HG02840 (cell line): ENCODE measurements at regions not wholly inside any gene's neighbourhood (a gene's known extent, or its start where the extent isn't known, plus 50 kb on each side); places are given as distances from the start of the nearest gene placed in this dataset.
A peak's percentile ranks its signal among the peaks of the same experiment; 100 is the strongest.

Experiments
- ATAC-seq: cut with Tn5 transposase; IDR thresholded peaks from one replicate; pipeline ENCODE4 v1.9.1; 2021; ENCODE audit warnings: mild to moderate bottlenecking, moderate library complexity, moderate number of reproducible peaks; ENCODE audit not compliant: unreplicated experiment, low FRiP score

DNA sequence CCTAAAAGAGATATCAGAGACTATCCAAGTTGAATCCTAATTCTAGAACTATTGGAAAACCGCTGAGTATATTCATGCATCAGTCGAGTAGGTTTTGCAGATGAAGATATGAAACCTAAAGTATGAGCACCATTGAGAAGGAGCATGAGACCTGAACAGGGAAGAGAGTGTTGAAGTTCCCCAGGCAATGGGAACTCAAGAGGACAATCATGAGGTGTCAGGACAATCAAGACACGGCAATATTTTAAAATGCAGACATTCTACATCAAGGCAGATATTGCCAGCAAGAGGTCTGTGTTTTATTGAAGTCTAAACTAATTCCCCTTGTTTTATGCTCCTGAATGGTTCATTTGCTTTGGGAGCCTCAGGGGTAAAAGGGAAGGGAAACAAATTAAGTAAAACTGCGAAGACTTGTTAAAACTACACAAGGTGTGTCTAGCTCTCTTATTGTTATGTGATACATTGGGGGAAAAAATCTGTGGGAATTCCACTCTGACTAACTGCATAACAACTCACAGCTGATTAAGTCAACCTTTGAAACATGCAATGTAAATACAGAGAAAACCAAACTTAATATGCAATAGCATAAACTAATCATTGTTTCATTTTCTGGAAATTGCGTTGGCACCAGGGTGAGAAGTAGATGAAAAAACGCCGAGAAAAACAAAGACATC lies 347.9 kb upstream of the ADGRL2 start:
- ATAC-seq = no peak

DNA sequence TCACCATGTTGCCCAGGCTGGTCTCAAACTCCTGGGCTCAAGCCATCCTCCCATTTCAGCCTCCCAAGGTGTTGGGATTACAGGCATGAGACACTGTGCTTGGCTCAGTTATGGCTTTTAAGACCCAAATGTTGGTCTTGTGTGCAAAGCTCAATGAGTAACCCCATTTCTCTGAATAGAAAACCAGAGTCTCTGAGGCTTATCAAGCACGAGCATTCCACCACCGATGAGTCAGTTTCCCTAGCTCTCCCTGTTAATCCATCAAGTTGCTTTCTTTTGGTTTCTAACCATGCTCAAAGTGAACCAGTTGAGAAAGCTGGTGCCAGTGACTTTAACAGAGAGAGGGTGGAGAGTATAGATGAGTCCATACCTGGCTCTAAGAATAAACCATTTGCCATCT lies 350.9 kb upstream of the ADGRL2 start:
- ATAC-seq = no peak

DNA sequence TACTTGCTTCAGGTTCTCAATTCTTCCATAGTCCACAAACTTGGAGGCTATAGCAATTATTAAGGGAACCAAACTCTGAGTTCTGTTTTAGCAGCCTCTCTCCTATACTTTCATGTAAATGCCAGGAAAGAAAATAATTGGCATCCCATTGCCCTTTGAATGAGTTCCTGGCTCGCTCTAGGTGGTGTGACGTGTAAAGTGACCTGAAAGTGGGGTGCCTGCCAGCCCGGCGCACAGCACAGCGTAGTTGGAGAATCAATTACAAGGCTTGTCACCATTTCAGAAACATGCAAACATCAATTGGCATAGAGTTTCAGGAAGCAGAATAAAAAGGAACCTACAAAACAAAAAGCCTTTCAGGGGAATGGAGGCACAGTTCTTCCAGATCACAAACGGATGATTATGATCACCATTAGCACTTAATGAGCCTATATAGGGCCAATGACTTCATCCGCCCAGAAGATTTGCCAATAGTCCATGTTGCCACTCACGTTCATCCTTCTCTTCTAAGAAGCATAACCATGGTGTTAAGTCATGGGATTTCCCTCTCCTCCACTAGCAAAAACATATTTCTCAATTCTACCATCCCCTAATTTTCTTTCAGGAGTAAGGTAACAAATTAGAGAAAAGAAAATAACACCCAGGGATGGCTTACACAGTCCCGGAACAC lies 354.6 kb upstream of the ADGRL2 start:
- ATAC-seq = no peak

DNA sequence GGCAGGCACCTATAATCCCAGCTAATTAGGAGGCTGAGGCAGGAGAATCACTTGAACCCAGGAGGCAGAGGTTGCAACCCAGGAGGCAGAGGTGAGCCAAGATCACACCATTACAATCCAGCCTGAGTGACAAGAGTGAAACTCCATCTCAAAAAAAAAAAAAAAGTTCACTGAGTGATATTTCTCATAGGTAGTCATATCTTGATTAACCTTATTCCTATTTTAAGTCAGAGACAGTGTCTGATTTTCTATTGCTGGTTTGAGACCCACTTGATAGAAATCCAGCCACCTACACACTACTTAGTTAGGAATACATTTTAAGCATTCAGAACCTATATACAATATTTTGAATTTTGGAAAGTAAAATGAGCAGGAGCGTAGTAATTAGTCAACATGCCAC lies 357.4 kb upstream of the ADGRL2 start:
- no peak for ATAC-seq

DNA sequence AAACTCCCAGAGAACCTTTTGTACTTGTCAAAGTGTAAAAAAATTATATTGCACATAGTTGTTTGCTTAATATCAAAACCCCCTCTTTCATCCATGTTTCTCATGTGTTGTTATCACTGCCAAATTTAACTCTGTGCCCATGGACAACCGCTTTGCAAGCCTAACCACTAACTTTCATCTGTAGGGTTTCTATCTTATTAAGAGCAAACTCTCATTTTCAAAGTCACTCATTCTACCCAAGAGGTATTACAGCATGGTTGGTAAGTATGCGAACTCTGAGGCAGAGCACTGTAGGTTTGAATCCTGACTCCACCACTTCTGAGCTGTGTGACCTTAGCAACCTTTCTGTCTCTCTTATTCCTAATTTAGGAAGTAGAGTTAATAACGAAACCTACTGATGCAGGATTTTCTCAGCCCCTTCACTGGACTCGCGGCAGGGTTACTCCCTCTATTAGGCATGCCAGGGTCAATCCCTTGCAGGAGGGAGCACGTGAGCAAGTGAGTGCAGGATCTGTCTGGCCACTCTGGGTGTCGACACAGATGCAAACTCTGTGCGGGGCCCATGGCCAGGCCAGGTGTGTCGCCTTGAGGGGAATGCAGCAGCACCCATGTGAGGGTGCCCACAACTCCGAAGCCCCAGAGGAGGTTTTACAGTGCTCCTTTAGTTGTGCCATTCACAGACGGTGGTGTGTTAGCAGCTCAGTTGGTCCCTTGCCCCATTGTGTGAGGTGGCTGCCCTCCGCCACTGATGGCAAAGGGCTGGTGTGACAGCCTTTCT lies 361.5 kb upstream of the ADGRL2 start:
- ATAC-seq = no peak

DNA sequence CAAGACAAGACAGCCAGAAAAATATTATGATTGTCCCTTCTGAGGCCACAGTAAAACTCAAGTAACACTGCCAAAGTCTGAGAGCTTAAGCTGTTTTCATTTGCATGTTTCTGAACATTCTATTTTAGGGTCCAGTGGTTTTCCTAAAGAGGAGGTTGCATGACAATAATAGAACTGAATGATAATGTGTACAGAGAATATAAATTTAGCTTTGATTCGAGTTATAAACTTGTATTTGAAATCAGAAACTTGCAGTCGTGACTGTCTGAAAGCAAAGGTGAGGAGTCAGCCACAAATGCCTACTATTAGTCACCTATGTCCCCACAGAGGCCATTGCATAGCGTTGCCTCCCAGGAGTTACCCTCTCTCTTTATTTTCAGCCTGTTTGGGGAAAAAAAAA lies 363.1 kb upstream of the ADGRL2 start:
- no peak for ATAC-seq

DNA sequence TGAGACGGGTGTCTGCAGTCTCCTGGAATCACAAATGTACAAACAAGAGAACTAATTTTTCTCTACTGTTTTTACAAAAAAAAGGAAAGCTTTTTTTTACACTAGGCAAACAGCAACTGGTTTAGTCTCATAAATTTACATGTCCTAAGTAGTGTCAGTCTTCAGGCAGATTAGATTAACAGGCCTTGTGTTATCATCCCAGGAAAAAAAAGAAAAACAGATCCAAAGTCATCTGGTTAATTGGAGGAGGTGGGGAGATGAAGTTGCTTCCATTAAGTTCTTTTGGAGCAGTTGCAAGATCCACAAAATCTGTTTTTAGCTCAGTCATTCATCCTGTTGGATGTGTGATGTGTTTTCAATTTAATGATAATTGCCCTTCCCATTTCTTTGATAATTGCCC lies 363.5 kb upstream of the ADGRL2 start:
- no peak for ATAC-seq

DNA sequence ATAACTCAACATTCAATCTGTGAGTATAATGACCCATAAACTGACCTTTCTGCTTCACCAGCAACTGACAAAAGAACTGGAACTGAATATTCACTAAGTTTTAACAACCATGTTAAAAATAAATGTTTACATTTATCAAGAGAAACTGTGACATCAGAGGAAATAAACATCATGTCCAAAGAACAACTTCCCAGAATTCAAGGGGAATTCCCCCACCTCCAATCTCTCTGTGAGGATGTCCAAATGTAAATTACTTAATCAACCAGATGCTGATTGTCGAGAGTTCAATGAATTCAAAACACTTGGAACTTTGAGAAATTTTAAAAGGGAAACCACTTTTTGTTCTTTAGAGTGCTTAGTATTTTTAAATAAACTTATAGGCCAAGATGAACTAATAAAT lies 365.6 kb upstream of the ADGRL2 start:
- no peak for ATAC-seq

DNA sequence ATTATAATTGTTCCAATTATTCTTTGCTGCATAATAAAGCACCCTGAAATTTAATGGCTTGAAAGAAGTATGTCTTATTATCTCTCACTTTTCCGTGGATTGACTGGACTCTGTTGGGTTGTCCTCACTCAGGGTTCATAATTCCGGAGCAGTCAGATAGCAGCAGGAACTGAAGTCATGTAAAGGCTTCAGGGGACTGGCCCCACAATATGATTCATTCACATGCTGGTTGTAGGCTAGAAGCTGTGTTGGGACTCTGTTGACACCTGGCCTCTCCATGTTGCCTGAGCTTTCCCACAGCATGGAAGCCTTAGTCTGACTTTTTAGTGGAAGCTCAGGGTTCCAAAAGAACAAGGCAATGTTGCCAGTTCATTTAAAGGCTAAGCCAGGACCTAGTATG lies 367.1 kb upstream of the ADGRL2 start:
- no peak for ATAC-seq

DNA sequence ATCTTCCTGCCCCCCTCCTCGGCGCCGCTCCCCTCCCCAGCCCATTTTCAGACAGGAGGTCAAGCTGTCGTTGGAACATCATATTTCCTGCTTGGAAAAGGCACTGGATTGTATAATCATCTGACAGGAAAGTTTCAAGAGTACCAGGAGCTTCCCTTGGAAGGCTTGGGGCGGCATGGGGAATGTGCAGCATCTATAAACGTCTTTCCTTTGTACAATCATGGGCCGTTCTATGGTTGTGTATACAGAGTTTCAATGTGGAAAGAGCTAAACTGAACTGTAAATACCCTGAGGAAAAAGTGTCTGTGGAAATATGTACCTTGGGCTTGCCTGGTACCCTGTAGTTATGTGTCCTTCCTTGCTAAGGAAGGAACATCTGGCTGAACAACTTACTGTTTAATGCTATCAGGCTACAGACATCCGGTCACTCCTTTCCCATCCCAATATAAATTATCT lies 368.1 kb upstream of the ADGRL2 start:
- no peak for ATAC-seq

DNA sequence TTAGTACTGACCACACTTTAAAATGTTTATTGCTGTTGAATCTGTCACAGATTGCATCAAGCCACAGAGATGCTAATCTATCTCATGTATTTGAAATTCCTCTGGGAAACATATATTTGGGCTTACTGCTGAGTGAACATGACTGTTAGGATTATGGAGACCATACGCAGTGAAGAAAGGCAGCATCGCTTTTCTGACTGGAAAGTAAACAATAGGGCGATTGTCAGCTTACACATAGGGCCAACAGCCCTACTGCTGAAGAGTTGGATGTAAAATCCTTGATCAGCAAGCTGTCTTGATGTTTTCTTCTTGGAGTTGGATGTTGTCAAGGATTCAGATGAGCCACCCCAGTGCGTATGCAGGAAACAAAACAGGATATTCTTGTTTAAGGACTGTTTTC lies 368.7 kb upstream of the ADGRL2 start:
- no peak for ATAC-seq

DNA sequence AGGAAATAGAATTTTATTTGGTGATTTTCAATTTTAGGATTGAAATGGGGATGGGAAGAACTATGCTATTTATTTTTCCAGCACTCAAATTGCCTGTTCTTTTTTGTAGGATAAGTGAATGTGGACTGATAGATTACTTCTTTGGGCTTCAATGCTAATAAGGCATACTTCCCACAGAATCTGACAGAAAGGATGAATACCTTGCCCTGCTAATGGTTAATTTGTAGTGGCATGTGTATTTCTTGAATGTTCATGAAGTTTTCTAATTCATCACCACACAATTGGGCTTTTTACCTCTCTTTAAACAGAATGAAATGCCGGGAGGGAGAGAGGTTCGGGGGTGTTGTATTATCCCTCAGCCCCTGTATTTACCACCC lies 369.1 kb upstream of the ADGRL2 start:
- ATAC-seq = no peak

DNA sequence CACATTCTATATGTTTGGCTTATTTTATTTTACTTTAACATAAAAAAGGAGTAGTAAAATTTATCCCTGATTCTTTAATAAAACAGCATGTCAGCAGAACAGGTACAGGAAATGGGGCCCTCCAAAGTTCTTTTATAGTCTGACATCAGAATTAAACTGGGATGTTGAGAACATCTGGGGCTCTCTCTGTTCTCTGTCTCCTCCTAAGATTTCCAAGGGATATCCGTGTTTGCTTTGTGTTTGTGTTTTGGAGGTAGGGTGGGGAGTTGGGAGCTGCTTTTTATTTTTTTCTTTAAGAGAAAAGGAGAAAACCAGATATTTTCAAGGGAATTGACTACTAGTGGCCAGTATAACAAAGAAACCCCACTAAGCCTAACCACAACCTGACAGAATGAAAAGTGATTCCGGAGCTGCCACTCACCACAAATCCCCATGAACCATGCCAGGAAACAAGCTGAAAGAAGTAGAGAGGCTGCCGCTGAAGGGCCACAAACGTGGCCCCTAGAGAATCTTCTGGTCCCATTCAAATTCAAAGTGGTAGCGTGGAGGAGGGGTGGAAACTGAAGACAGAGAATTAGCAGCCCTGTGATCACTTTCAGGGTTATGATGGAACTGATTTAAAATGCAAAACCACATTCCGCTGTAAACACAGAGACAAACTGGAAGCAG lies 369.6 kb upstream of the ADGRL2 start:
- ATAC-seq = no peak

DNA sequence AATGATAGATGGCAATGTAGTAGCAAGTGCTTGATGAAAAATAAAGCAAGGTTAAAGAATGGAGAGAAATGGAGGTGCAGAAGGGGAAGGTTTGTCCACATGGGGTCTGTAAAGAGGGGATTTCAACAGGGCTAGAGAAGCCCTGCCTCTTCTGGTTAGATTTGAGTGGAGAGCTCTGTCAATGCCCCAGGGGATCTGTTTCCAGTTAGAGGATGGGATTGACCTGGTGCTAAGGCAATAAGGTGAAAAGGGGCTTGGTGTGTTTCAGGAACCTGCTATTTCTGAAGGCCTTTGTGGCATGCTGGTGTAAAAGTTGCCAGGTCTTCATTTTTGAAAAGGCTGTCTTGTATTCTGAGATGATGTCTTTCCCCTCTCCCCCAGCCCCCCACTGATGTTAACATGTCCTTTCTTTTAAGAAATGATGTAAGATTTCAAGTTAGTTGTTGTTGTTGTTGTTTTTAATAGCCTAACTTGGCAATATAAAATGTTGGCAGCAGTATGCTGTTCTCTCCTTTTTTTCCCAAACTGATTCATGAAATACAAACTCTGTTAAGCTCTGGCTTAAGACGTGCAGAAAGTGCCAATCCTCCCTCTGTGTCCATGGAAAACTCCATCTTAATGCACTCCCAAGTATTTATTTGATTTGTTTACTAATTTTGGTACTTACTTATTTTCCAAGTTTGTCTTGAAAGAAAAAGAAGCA lies 370.3 kb upstream of the ADGRL2 start:
- ATAC-seq = no peak

DNA sequence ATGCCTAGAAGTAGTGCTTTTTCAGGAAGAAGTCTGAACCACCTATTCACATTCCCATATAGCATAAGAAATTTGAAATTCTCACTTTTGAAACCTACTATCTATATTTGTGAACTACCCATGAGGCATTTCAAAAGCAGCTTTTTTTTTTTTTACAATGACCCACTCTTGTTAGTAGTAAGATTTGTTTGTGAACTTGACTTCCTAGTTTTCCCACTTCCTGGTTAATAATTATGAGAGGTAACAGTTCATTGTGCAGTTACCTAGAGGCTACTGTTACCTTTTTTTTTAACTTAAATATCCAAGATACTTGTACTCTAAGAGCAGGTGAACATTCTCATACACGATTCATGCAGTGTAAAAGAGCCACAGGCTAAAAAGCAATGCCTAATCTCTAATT lies 371.7 kb upstream of the ADGRL2 start:
- ATAC-seq = no peak

DNA sequence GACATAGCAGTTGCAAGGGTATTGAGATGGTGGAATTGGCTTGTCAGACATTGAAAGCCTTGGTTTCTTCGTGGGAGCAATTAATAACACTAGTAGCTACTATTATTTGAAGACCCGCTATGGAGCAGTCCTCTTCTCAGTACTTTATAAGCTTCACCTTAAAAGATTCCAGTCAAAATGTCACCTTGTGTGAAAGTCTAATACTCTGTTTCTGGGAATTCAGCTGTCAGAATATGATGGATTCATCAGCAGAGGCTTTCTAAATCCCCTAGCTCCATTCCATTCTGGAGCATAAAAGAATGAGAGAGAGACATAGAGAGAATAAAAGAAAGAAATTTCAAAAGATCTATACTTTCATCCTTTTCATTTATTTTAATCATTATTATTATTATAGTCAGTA lies 375.9 kb upstream of the ADGRL2 start:
- no peak for ATAC-seq

DNA sequence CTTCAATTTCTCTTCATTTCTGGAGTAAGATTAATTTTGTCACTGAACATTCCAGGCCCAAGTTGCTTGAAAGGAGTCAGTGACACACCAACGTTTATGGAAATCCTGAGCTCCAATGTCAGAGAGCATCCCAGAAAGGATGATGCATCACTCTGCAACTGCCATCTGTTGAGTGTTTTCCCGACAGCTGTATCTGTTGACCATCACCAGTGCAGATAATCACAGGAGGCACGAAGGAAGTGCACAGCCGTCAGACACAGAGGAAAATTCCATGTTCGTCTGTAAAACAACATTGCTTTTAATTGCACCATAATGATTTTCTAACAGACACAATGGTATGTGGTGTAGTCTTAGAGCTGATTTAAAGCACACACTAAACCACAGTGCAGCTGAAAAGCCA lies 376.7 kb upstream of the ADGRL2 start:
- no peak for ATAC-seq

DNA sequence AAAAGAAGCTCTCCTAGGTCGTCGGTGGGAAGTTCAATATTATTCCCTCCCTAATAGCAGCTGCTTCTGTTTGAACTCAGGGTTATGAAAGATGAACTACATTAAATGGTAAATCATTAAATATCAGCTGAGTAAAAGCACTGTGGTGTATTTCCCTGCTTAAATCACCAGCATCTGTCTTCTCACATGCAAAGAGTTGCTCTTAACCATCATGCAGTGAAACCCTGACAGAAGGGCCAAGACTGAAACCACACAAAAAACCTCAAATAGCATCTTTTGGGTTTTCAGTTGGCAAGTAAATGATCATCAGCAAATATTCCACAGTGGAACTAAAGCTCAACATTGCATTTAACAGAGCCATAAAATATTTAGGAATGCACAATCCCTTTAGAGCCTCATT lies 380.0 kb upstream of the ADGRL2 start:
- ATAC-seq = no peak

DNA sequence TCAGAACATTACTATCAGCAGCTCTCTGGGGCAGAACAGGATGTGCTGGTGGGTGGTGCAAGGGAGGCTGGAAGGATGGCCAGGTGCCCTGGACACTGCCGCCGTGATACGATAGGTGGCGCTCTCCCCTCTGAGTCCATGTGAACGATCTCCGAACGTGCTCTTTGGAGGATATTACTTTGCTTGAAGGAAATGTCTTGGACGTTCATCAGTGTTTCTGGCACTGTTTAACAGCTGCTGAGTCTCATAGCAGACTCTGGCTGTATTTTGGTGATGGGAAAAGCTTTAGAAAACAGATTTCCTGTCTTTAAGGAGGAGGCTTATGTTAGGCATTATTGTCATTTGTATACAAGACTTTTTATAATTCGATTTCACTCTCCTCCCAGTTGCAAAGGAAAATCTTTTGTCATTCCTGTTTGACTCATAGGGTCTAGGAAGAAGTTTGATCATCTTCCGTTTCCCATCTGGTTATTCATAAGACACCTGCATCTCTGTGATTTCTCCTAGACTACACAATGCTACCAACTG lies 386.2 kb upstream of the ADGRL2 start:
- peak; percentile 84 for ATAC-seq

DNA sequence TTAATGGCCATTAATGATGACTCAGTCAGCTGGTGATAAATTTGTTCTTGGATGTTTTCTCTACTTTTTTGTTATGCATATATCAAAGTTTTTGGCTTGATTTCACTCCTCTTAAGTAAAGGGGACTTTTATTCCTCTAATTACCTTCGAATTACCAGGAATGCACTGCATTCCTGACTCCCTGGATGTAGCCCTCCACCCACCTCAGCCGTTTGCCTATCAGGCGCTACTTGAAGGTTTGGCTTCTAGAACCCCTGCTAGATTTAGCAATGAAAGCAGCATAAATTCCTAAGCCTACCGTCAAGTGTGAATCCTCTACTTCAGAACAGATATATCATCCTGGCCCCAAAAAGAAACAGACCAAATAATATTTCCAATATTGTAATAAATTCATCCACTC lies 387.8 kb upstream of the ADGRL2 start:
- no peak for ATAC-seq
